Mesenchymal stem cell (in vitro differentiated cells and primary cell): ENCODE measurements at regions not wholly inside any gene's neighbourhood (a gene's known extent, or its start where the extent isn't known, plus 50 kb on each side); places are given as distances from the start of the nearest gene placed in this dataset.
A peak's percentile ranks its signal among the peaks of the same experiment; 100 is the strongest.

Experiments
- DNase-seq: peaks from one replicate; pipeline ENCODE4 v3.0.0-alpha.2; 2013
- H2AFZ ChIP-seq: one replicate; pipeline ENCODE4 v1.6.1; 2013; ENCODE audit warnings: low read depth, mild to moderate bottlenecking, control low read depth, inconsistent platforms, low read length, moderate library complexity
- H2AK5ac ChIP-seq: 2 replicates; pipeline ENCODE4 v1.6.1; 2013; ENCODE audit warnings: low read length, moderate library complexity, mild to moderate bottlenecking, inconsistent platforms; ENCODE audit not compliant: severe bottlenecking
- H2BK120ac ChIP-seq: one replicate; pipeline ENCODE4 v1.6.1; 2013; ENCODE audit warnings: low read depth, mild to moderate bottlenecking, inconsistent platforms, low read length, moderate library complexity
- H2BK12ac ChIP-seq, 2 experiments: one replicate each; pipeline ENCODE4 v1.6.1; 2013; ENCODE audit warnings: inconsistent platforms in 2 of 2, low read length in 2 of 2, mild to moderate bottlenecking in 2 of 2, moderate library complexity in 2 of 2, control low read depth in 1 of 2
- H2BK15ac ChIP-seq: one replicate; pipeline ENCODE4 v1.6.1; 2013; ENCODE audit warnings: mild to moderate bottlenecking, low read depth, inconsistent platforms; ENCODE audit not compliant: poor library complexity, severe bottlenecking
- H2BK5ac ChIP-seq: 2 replicates; pipeline ENCODE4 v1.6.1; 2013; ENCODE audit warnings: low read depth, mild to moderate bottlenecking, low read length, control low read depth, inconsistent platforms; ENCODE audit not compliant: poor library complexity, severe bottlenecking
- H3K14ac ChIP-seq, 2 experiments: one replicate each; pipeline ENCODE4 v1.6.1; 2013; ENCODE audit warnings: inconsistent platforms in 2 of 2, low read length in 2 of 2, control low read depth in 1 of 2, mild to moderate bottlenecking in 1 of 2, moderate library complexity in 1 of 2
- H3K18ac ChIP-seq, 2 experiments: one replicate each; pipeline ENCODE4 v1.6.1; 2013; ENCODE audit warnings: inconsistent platforms in 2 of 2, low read length in 2 of 2, control low read depth in 1 of 2, low read depth in 1 of 2, mild to moderate bottlenecking in 1 of 2
- H3K23ac ChIP-seq, 2 experiments: one replicate each; pipeline ENCODE4 v1.6.1; 2013; ENCODE audit warnings: inconsistent platforms in 2 of 2, low read length in 2 of 2, mild to moderate bottlenecking in 2 of 2, moderate library complexity in 2 of 2, control low read depth in 1 of 2
- H3K27ac ChIP-seq: 2 replicates; pipeline ENCODE4 v1.5.1; 2013; ENCODE audit warnings: mild to moderate bottlenecking, moderate library complexity, low read length, control low read depth, inconsistent platforms; ENCODE audit not compliant: poor library complexity, severe bottlenecking
- H3K27me3 ChIP-seq, 2 experiments: 2 replicates each; pipeline versions ENCODE4 v1.6.1 to v1.7.0; 2013; ENCODE audit warnings: low read length in 2 of 2, mild to moderate bottlenecking in 2 of 2, moderate library complexity in 2 of 2, control low read depth in 1 of 2, inconsistent platforms in 1 of 2; ENCODE audit not compliant: control insufficient read depth in 1 of 2, insufficient read depth in 1 of 2
- H3K36me3 ChIP-seq, 2 experiments: 2 replicates each; pipeline versions ENCODE4 v1.6.1 to v1.7.0; 2013; ENCODE audit warnings: low read length in 2 of 2, control low read depth in 1 of 2, inconsistent platforms in 1 of 2, low read depth in 1 of 2, mild to moderate bottlenecking in 1 of 2; ENCODE audit not compliant: insufficient read depth in 2 of 2, control insufficient read depth in 1 of 2
- H3K4ac ChIP-seq, 2 experiments: one replicate each; pipeline ENCODE4 v1.6.1; 2013; ENCODE audit warnings: inconsistent platforms in 2 of 2, low read length in 2 of 2, mild to moderate bottlenecking in 2 of 2, moderate library complexity in 2 of 2, control low read depth in 1 of 2, low read depth in 1 of 2
- H3K4me1 ChIP-seq: 2 replicates; pipeline ENCODE4 v1.6.1; 2013; ENCODE audit warnings: low read depth, low read length, control low read depth; ENCODE audit not compliant: control insufficient read depth, insufficient read depth
- H3K4me2 ChIP-seq: 2 replicates; pipeline ENCODE4 v1.6.1; 2013; ENCODE audit warnings: low read length, mild to moderate bottlenecking, inconsistent platforms; ENCODE audit not compliant: poor library complexity, severe bottlenecking
- H3K4me3 ChIP-seq, 2 experiments: 2 replicates each; pipeline versions ENCODE4 v1.5.1 to v1.7.0; 2013; ENCODE audit warnings: low read length in 2 of 2, mild to moderate bottlenecking in 2 of 2, control low read depth in 1 of 2, low read depth in 1 of 2; ENCODE audit not compliant: insufficient read depth in 1 of 2
- H3K79me1 ChIP-seq: replicated peaks from 2 replicates; pipeline ENCODE4 v1.6.1; 2013; ENCODE audit warnings: mild to moderate bottlenecking, control low read depth, low read length, inconsistent platforms; ENCODE audit not compliant: poor library complexity, severe bottlenecking
- H3K9ac ChIP-seq: 2 replicates; pipeline ENCODE4 v1.7.0; 2013; ENCODE audit warnings: mild to moderate bottlenecking, low read length, moderate library complexity
- H3K9me3 ChIP-seq: 2 replicates; pipeline ENCODE4 v1.7.0; 2013; ENCODE audit warnings: mild to moderate bottlenecking, low read length; ENCODE audit not compliant: control insufficient read depth
- H4K8ac ChIP-seq: one replicate; pipeline ENCODE4 v1.6.1; 2013; ENCODE audit warnings: inconsistent platforms, mild to moderate bottlenecking, low read length, moderate library complexity
- H4K91ac ChIP-seq: one replicate; pipeline ENCODE4 v1.6.1; 2013; ENCODE audit warnings: mild to moderate bottlenecking, low read length, inconsistent platforms
- WGBS: methylation state at CpG from one replicate; pipeline ENCODE4 v1.1.7; 2013; ENCODE audit warnings: mixed read lengths; 5-methylcytosine and 5-hydroxymethylcytosine counted together

GRCh38 chr2:150618245-150618895, 130.9 kb upstream of the RND3 start:
- no peak overlapping the region for H2AFZ ChIP-seq

DNA sequence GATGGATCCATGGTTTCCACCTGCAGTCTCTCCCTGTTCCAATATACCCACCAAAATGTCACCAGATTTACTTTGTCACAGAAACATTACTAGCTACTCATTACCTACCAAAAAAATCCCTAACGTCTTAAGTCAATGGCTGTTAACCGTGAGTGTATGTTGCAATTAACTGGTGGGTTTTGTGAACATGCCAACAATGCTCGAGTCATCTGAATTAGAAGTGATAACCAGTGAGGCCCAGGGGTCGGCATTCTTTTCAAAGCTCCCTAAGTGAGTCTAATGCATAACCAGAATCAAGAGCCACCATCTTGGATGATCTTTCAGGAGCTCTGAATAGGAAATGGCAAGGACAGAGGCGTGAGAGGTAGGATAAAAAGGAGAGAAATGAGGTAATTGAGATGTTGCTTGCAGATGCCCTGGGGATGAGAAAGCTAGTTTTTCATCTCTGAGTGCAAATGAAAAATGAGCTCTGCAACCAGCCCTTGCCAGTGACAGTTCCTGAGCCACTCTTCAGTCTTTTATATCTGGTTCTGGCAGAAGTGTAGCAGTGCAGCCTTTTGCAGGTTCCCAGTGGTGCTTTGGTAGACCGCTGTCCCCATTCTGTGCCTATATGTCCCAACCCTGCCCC, 130.0 kb upstream of the RND3 start:
- H2AFZ ChIP-seq = no peak overlapping the region
- no peak overlapping the region for H4K91ac ChIP-seq
- H2BK12ac ChIP-seq = no peak overlapping the region
- H3K4me2 ChIP-seq = no peak overlapping the region
- H3K36me3 ChIP-seq = no peaks in the 10 kb centered on the region
- H3K27me3 ChIP-seq = no peaks in the 10 kb centered on the region
- H3K18ac ChIP-seq = no peak overlapping the region
- H2BK15ac ChIP-seq = no peak overlapping the region
- no peak overlapping the region for H3K23ac ChIP-seq
- no peak overlapping the region for H3K27ac ChIP-seq
- peaks cover 6% of the 10 kb centered on the region for H3K4me1 ChIP-seq
- H3K9me3 ChIP-seq = no peaks in the 10 kb centered on the region
- H3K79me1 ChIP-seq = no peaks in the 10 kb centered on the region
- H2AK5ac ChIP-seq = peak overlapping the region; percentile 87
- H2BK120ac ChIP-seq = no peak overlapping the region
- peak overlapping the region; percentile 87 for H3K9ac ChIP-seq
- WGBS = 86% methylated on average over 5 of the region's 6 CpGs
- H3K4me3 ChIP-seq = no peak overlapping the region
- no peak for DNase-seq
- H3K4ac ChIP-seq = no peak overlapping the region
- H3K14ac ChIP-seq = no peak overlapping the region
- no peak overlapping the region for H4K8ac ChIP-seq
- H2BK5ac ChIP-seq = no peak overlapping the region

More at GRCh38 chr2:150618245-150618895, 130.9 kb upstream of the RND3 start:
- Histone ChIP-seq H3K9me3 (no peaks in the 10 kb centered on the region), H4K91ac (no peak overlapping the region), H4K8ac (no peak overlapping the region), H3K79me1 (no peaks in the 10 kb centered on the region), H3K9ac (peak overlapping the region; percentile 87), H3K14ac (no peak overlapping the region), H3K23ac (no peak overlapping the region), H3K4me3 (no peak overlapping the region), H2BK12ac (no peak overlapping the region), H2BK120ac (no peak overlapping the region), H2AK5ac (no peak overlapping the region), H3K18ac (no peak overlapping the region), H2BK5ac (no peak overlapping the region), H3K27ac (no peak overlapping the region), H3K4me1 (peaks cover 6% of the 10 kb centered on the region), H3K27me3 (no peaks in the 10 kb centered on the region), H3K4ac (no peak overlapping the region), H3K36me3 (no peaks in the 10 kb centered on the region), H3K4me2 (no peak overlapping the region), H2BK15ac (no peak overlapping the region)
- DNase-seq = no peak
- WGBS = 90% methylated on average over 6 of the region's 7 CpGs

- Histone ChIP-seq H2BK120ac (no peak overlapping the region), H3K79me1 (no peaks in the 10 kb centered on the region), H2BK15ac (no peak overlapping the region), H2BK5ac (no peak overlapping the region), H4K8ac (peak overlapping the region; percentile 8), H3K9me3 (no peaks in the 10 kb centered on the region), H3K23ac (no peak overlapping the region), H2AK5ac (no peak overlapping the region), H3K27ac (no peak overlapping the region), H3K4ac (no peak overlapping the region), H3K36me3 (no peaks in the 10 kb centered on the region), H2AFZ (no peak overlapping the region), H3K18ac (peak overlapping the region in 1 of 2 experiments; percentile 13), H3K14ac (no peak overlapping the region), H3K4me1 (peaks cover 2% of the 10 kb centered on the region), H2BK12ac (no peak overlapping the region), H3K4me3 (no peak overlapping the region), H4K91ac (no peak overlapping the region), H3K4me2 (no peak overlapping the region), H3K27me3 (no peaks in the 10 kb centered on the region), H3K9ac (peak overlapping the region; percentile 12)
- DNase-seq = no peak
- 85% methylated on average over 6 of the region's 7 CpGs for WGBS
These were observed 125.7 kb upstream of the RND3 start for GRCh38 chr2:150612957-150613710.

DNA sequence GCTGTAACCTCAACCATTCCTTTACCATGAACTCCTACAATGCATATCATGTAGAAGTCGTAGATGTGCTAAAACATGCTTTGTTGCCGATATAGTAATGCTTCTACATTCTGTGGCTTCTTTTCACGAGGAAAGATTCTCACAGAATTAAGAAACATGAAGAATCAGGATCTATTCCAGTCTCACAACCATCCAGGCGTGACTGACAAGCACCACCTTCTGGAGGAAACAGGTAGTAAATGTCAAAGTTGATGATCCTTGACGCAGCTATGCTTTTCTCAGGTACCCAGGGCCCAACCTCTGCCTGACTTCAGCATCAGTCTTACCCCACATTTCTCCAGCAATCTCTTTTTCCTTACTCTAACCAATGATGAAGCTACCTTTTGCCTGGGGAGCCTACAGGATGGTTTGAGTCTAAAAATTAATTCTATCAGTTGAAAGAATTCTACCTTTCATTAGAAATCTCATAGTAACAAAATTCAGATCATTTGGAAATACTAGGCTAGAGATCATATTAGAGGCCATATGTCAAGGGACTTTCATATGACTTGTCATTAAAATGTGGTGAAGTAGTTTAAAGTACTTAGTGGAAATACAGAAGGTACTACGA, 123.3 kb upstream of the RND3 start:
- no peak overlapping the region for H3K18ac ChIP-seq
- no peak overlapping the region for H3K4me2 ChIP-seq
- H4K91ac ChIP-seq = no peak overlapping the region
- H3K14ac ChIP-seq = no peak overlapping the region
- H3K4me1 ChIP-seq = no peaks in the 10 kb centered on the region
- H2BK5ac ChIP-seq = no peak overlapping the region
- H2AK5ac ChIP-seq = no peak overlapping the region
- H2BK12ac ChIP-seq = no peak overlapping the region
- no peak overlapping the region for H4K8ac ChIP-seq
- peak overlapping the region; percentile 81 for H3K9ac ChIP-seq
- no peaks in the 10 kb centered on the region for H3K79me1 ChIP-seq
- peak; percentile 73 for DNase-seq
- H2AFZ ChIP-seq = no peak overlapping the region
- no peak overlapping the region for H2BK15ac ChIP-seq
- no peaks in the 10 kb centered on the region for H3K9me3 ChIP-seq
- H3K36me3 ChIP-seq = no peaks in the 10 kb centered on the region
- WGBS = 42% methylated on average over 3 of the region's 6 CpGs
- H3K4me3 ChIP-seq = no peak overlapping the region
- no peak overlapping the region for H2BK120ac ChIP-seq
- H3K27ac ChIP-seq = no peak overlapping the region
- no peak overlapping the region for H3K23ac ChIP-seq
- H3K27me3 ChIP-seq = no peaks in the 10 kb centered on the region
- H3K4ac ChIP-seq = no peak overlapping the region
